Keratinocyte (primary cell): ENCODE measurements at regions not wholly inside any gene's neighbourhood (a gene's known extent, or its start where the extent isn't known, plus 50 kb on each side); places are given as distances from the start of the nearest gene placed in this dataset.

ENCODE experiments used
- DNase-seq: peaks from one replicate; pipeline ENCODE4 v3.0.0-alpha.2; 2011; ENCODE audit warnings: low read depth, missing footprints, low spot score
- FAIRE-seq: peaks from 2 replicates; lab custom pipeline; 2011; peaks lifted over from hg19 to GRCh38; lab: Jason Lieb, UNC
- H2AFZ ChIP-seq: 2 replicates; pipeline ENCODE4 v1.6.0; 2012; ENCODE audit warnings: low read length, control low read depth, inconsistent platforms; ENCODE audit not compliant: control insufficient read depth
- H3K27ac ChIP-seq: 2 replicates; pipeline ENCODE4 v1.5.1; 2011; ENCODE audit warnings: low read length; ENCODE audit not compliant: control insufficient read depth, insufficient read depth
- H3K27me3 ChIP-seq: 3 replicates; pipeline ENCODE4 v1.6.0; 2011; ENCODE audit warnings: low read length; ENCODE audit not compliant: control insufficient read depth, insufficient read depth; ENCODE audit errors: extremely low read depth
- H3K36me3 ChIP-seq, 2 experiments: 2 replicates in 1 of 2; 3 replicates in 1 of 2; pipeline ENCODE4 v1.5.1; 2011; ENCODE audit warnings: low read length in 2 of 2, mild to moderate bottlenecking in 1 of 2; ENCODE audit not compliant: control insufficient read depth in 2 of 2, insufficient read depth in 2 of 2; ENCODE audit errors: extremely low read depth in 1 of 2
- H3K4me1 ChIP-seq: 3 replicates; pipeline ENCODE4 v1.5.1; 2011; ENCODE audit warnings: low read length; ENCODE audit not compliant: control insufficient read depth, insufficient read depth; ENCODE audit errors: extremely low read depth
- H3K4me2 ChIP-seq: 3 replicates; pipeline ENCODE4 v1.6.0; 2011; ENCODE audit warnings: low read depth, low read length; ENCODE audit not compliant: control insufficient read depth, insufficient read depth; ENCODE audit errors: extremely low read depth
- H3K4me3 ChIP-seq, 3 experiments: fragments of 200-600 bp in 1 of 3; sonication (generic) in 1 of 3; 2 replicates in 2 of 3; 3 replicates in 1 of 3; pipeline ENCODE4 v1.5.1; 2011 to 2016; ENCODE audit warnings: low read length in 3 of 3, mild to moderate bottlenecking in 3 of 3, control low read depth in 2 of 3, inconsistent platforms in 1 of 3, low read depth in 1 of 3, mixed read lengths in 1 of 3, mixed run types in 1 of 3, moderate library complexity in 1 of 3; ENCODE audit not compliant: control insufficient read depth in 2 of 3, insufficient read depth in 2 of 3; ENCODE audit errors: extremely low read depth in 1 of 3
- H3K79me2 ChIP-seq: 2 replicates; pipeline ENCODE4 v1.6.0; 2012; ENCODE audit warnings: low read length; ENCODE audit not compliant: control insufficient read depth, insufficient read depth
- H3K9ac ChIP-seq: 3 replicates; pipeline ENCODE4 v1.6.0; 2011; ENCODE audit warnings: low read length; ENCODE audit not compliant: control insufficient read depth, insufficient read depth; ENCODE audit errors: extremely low read depth
- H3K9me1 ChIP-seq: 3 replicates; pipeline ENCODE4 v1.6.0; 2011; ENCODE audit warnings: low read length; ENCODE audit not compliant: control insufficient read depth, insufficient read depth; ENCODE audit errors: extremely low read depth
- H3K9me3 ChIP-seq: 2 replicates; pipeline ENCODE4 v1.5.1; 2012; ENCODE audit warnings: low read depth, low read length; ENCODE audit not compliant: control insufficient read depth
- H4K20me1 ChIP-seq: 3 replicates; pipeline ENCODE4 v1.6.0; 2011; ENCODE audit warnings: low read length; ENCODE audit not compliant: control insufficient read depth, insufficient read depth; ENCODE audit errors: extremely low read depth
- EZH2 ChIP-seq: IDR thresholded peaks from one replicate; pipeline ENCODE4 v1.6.1; 2012; ENCODE audit warnings: inconsistent platforms, mild to moderate bottlenecking, low read length, moderate library complexity
- dilution Hi-C: fragments of 300-500 bp; cut with MboI; formaldehyde crosslinking; loops from one replicate; pipeline ENCODE4 v1.7.0; 2020; ENCODE audit warnings: low sequenced_read_pairs; ENCODE audit not compliant: extremely low pct_ligation_motif_present
- TF ChIP-seq, protein P1 (sequence below), 3 experiments: IDR thresholded peaks in 1 of 3; conservative IDR thresholded peaks in 1 of 3; optimal IDR thresholded peaks in 1 of 3; 2 replicates in 2 of 3; 3 replicates in 1 of 3; pipeline versions ENCODE3 to v1.5.1; 2011; ENCODE audit warnings: low read length in 3 of 3, mild to moderate bottlenecking in 3 of 3, moderate library complexity in 2 of 3, control low read depth in 1 of 3, inconsistent platforms in 1 of 3; ENCODE audit not compliant: insufficient read depth in 2 of 3; ENCODE audit errors: extremely low read depth in 1 of 3

DNA sequence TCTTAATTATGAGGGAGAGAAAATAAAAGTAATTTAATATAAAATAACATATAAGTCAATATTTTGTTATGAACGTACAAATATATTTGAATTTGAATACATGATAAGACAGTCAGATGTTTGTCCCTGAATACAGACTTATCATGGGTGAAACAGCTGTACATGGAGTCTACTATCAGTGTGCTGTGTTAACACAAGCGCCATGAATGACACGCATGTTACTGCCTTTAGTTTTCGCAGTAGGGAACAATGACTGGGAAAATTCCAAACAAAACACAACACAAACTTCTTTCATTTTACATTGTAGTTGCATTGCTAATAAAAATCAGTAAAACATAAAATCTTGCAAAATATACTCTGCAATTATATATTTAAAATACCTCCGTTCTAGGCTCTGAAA is 108.6 kb downstream of the FBXO5 start:
- no peaks in the 10 kb centered on the region for H3K9me3 ChIP-seq
- no peak overlapping the region for H3K4me3 ChIP-seq
- no peak for DNase-seq
- H3K79me2 ChIP-seq = no peaks in the 10 kb centered on the region
- no peaks in the 10 kb centered on the region for H3K4me1 ChIP-seq
- FAIRE-seq = no peak
- no peaks in the 10 kb centered on the region for H4K20me1 ChIP-seq
- dilution Hi-C loops = no loop called here
- H3K27ac ChIP-seq = no peak overlapping the region
- no peak for TF ChIP-seq EZH2
- TF ChIP-seq, protein P1, sequence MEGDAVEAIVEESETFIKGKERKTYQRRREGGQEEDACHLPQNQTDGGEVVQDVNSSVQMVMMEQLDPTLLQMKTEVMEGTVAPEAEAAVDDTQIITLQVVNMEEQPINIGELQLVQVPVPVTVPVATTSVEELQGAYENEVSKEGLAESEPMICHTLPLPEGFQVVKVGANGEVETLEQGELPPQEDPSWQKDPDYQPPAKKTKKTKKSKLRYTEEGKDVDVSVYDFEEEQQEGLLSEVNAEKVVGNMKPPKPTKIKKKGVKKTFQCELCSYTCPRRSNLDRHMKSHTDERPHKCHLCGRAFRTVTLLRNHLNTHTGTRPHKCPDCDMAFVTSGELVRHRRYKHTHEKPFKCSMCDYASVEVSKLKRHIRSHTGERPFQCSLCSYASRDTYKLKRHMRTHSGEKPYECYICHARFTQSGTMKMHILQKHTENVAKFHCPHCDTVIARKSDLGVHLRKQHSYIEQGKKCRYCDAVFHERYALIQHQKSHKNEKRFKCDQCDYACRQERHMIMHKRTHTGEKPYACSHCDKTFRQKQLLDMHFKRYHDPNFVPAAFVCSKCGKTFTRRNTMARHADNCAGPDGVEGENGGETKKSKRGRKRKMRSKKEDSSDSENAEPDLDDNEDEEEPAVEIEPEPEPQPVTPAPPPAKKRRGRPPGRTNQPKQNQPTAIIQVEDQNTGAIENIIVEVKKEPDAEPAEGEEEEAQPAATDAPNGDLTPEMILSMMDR (optimal IDR thresholded peaks at IDR 0.05 in 1 of 3, IDR thresholded peaks at IDR 0.05 in 1 of 3, conservative IDR thresholded peaks at IDR 0.05 in 1 of 3; ENCODE audit: extremely low read depth in 1 of 3, insufficient read depth in 2 of 3, low read length in 3 of 3) = no peak
- no peaks in the 10 kb centered on the region for H3K9me1 ChIP-seq
- no peaks in the 10 kb centered on the region for H3K36me3 ChIP-seq
- no peaks in the 10 kb centered on the region for H3K27me3 ChIP-seq
- no peak overlapping the region for H3K4me2 ChIP-seq
- no peak overlapping the region for H2AFZ ChIP-seq
- H3K9ac ChIP-seq = no peak overlapping the region

GRCh38 chr6:152874846-152875568 is 107.8 kb downstream of the FBXO5 start:
- no peaks in the 10 kb centered on the region for H4K20me1 ChIP-seq
- no peak overlapping the region for H3K27ac ChIP-seq
- H3K4me1 ChIP-seq = no peaks in the 10 kb centered on the region
- H3K27me3 ChIP-seq = no peaks in the 10 kb centered on the region
- H3K79me2 ChIP-seq = no peaks in the 10 kb centered on the region
- H3K4me3 ChIP-seq = no peak overlapping the region
- DNase-seq = no peak
- no peak overlapping the region for H3K9ac ChIP-seq
- dilution Hi-C loops = no loop called here
- H3K36me3 ChIP-seq = no peaks in the 10 kb centered on the region
- no peaks in the 10 kb centered on the region for H3K9me3 ChIP-seq
- TF ChIP-seq EZH2 = no peak
- TF ChIP-seq, protein P1 (optimal IDR thresholded peaks at IDR 0.05 in 1 of 3, IDR thresholded peaks at IDR 0.05 in 1 of 3, conservative IDR thresholded peaks at IDR 0.05 in 1 of 3; ENCODE audit: extremely low read depth in 1 of 3, insufficient read depth in 2 of 3, low read length in 3 of 3) = no peak
- no peaks in the 10 kb centered on the region for H3K9me1 ChIP-seq
- no peak for FAIRE-seq
- no peak overlapping the region for H2AFZ ChIP-seq
- no peak overlapping the region for H3K4me2 ChIP-seq
